Right forelimb (tissue), 1 donor: ENCODE measurements at regions not wholly inside any gene's neighbourhood (a gene's known extent, or its start where the extent isn't known, plus 50 kb on each side); places are given as distances from the start of the nearest gene placed in this dataset.
"Not testable (repeated sequence)": the region's sequence is repeated elsewhere in the genome, so short reads cannot be mapped to it uniquely, and the experiment has no call there.

Experiments used
- DNase-seq: peaks from one replicate; pipeline ENCODE4 v3.0.0-alpha.2; 2018

DNA sequence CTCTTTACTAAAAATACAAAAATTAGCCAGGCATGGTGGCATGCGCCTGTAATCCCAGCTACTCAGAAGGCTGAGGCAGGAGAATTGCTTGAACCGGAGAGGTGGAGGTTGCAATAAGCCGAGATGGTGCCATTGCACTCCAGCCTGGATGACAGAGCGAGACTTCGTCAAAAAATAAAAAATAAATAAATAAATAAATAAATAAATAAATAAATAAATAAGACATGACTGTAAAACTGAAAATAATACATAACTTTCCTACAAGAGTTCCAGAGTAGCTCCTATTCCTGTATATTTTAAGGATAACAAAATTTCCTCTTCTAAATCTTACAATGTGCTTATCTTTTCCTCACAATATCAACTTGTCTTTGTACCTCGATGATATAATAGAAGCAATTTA is 549.4 kb downstream of the TRAM1L1 start:
- not testable (repeated sequence) for DNase-seq

DNA sequence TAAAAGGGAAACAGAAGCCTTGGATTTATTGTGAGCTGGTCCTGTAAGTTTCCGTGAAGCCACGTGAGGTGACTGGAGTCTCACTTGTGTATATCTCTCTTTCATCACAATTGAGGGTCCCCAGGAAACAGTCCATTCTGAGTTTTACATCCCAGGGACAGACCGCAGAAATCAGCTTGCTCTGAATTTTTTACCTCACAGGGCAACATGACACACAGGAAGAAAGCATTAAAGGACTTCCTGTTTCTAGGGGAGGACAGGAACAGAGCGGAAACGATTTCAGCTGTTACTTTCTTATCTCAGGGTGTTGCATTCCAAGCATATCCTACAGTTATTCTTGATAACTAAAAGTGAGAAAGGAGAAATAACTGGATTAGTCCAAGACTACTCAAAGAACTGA is 553.5 kb downstream of the TRAM1L1 start:
- no peak for DNase-seq

DNA sequence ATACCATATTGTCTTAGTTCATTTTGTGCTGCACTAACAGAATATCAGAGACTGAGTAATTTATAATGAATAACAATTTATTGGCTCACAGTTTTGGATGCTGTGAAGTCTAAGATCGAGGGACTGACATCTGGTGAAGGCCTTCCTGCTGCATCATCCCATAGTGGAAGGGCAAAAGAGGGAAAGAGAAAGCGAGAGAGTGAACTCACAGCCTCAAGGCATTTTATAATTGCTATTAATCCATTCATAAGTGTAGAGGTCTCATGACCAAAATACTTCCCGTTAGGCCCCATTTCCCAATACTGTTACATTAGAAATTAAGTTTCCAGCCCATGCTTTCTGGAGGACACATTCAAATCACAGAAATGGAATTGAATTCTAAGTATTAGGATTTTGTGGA is 554.4 kb downstream of the TRAM1L1 start:
- no peak for DNase-seq

DNA sequence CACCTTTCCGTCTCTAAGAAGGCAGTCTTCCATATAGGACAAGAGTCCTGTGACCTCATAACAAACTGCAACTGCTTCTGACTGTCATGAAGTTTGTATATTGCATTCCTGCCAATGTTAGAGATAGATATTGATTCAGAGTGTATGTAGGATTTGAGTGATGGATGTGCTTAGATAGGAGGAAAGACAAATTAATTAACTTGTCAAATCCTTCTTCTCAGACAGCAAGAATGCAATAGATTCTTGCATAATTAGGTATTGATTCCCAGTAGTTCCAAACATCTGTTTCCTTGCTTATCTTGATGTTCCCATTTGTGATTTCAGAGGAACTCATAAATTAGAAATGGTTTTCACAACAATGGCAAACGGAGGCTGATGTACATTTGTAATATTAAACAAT is 555.3 kb downstream of the TRAM1L1 start:
- DNase-seq: no peak

DNA sequence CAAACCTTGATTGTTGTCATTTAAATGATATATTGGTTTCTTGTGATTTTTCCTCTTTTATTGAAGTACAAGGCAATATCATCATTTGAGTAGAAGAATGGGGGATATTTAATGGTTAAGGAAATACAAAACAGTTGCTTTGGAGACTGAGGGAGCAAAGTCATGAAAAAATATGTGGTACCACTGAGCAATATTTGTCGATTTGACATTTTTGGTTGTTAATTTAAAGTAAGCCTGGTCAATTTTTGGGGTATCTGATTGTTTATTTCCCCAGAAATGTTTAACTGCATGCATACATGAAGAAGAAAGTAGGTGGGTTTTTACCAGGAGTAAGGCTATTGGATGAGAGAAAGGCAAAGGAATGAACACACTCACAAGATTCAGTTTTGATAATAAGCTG is 556.2 kb downstream of the TRAM1L1 start:
- DNase-seq: no peak

DNA sequence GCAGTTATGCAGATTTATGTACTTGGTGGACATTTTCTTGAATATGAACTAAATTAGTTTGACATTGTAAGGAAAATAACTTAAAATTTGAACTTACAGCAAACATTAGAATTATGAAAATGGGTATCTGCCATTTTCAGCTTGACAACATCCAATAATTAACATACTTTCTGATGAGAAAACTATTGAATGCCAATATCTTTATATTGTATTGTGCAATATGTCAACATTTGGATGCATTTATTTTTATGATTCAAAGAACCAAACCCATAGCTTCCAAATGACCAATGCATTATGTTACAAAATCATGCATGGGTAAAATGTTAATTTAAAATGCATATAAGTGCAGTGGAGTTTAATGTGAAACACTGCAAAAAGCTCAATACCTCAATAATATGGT is 562.5 kb downstream of the TRAM1L1 start:
- no peak for DNase-seq

DNA sequence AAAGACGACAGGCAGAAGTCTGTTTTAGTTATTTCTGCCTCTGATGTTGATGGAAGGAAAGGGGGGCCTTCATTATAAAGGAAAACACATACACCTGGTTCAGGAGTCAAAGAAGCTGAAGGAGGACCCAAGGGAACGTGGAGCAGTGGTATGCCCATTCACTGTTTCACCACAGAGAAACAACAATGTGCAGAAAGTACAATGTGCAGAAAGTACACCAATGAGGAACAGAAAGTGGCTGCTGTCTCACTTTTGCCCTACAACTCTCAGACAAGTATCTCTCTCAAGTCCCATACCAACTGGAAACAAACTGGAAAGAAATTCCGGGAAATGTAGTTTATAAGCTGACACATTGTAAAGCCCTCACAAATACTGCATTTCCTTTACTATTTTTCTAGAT is 564.5 kb downstream of the TRAM1L1 start:
- no peak for DNase-seq

DNA sequence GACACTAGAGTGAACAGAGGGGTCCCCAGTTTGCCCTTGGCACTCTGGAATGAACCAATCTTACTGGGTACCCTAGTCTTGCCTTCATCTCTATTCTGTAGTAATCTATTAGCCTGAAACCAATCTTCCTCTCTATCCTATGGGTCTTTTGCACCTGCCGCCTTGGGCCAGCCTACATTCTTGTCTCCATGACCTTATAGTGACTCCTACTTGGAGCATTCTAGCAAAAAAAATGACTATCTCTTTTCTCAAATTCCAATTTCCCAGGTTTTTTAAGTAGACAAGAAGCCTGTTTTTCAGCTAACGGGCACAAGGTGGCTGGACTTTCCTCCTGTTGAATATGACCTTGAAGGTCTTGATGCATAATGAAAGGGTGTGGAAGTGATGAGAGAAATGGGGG is 568.7 kb downstream of the TRAM1L1 start:
- no peak for DNase-seq

DNA sequence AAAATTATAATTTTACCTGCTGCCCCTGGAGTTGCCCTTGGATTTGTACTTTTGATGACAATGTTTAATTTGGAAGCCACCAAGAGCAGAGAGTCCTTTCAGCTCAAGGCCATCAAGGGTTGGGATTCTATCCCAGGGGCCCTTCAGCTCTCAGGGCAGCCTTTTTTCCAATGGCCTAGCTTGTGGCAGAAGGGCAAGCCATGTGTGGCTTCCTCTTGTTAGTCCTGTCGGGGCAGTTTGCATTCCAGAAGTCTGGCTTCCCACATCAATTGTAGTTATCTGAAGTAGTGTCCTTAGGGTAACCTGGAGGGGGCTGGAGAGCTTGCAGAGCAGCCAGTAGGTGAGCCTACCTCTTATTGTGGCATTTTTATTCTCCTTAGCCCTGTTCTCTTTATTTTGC is 569.4 kb downstream of the TRAM1L1 start:
- DNase-seq: no peak

DNA sequence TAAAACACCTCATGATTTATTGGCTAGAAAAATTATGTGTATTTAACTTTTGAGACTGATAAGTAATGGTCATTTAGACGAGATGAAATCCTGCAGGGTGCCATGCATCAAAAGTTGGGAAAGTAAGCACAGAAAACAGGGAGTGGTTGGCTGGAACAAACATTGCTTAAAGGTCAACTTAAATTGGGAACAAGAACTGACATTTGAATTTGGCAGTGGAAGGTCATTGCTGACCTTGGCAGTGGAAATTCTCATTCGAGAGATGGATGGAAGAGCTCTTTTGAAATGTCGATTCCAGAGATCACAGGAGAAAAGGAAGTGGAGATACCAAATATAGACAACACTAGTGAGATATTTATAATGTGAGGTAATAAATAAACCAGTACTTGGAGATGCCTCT is 572.8 kb downstream of the TRAM1L1 start:
- no peak for DNase-seq

DNA sequence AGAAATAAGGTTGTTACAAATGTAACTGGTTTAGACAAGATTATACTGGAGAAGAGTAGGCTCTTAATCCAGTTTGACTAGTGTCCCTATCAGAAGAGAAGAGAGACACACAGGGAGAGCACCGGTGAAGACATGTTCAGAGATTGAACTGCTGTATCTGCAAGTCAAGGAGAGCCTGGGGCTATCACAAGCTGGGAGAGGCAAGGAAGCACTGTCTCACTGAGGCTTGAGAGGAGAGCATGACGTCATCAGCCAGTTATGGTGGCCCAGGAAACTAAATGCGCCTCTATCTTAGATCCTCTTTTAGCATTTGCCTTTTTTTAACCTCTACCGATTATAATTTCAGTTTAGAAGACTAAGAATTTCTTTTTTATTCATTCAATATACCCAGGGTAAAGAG is 583.4 kb downstream of the TRAM1L1 start:
- no peak for DNase-seq

DNA sequence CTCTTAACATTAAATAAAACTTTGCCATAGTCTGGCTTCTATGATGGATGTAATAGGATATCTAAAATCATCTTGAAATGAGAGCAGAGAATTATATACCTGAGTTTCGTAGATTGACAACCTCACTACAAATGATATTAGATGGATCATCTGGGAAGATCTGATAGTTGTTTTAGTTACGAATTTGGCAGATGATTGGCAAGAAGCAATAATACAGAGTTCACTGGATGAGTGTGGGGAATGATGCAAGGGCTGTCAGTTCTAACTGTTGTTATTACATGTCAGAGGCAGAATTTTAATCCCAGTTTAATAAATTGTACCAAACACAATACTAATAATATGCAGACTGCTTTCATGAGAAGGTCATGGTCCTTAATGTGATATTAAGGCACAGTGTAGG is 585.2 kb downstream of the TRAM1L1 start:
- DNase-seq: no peak

DNA sequence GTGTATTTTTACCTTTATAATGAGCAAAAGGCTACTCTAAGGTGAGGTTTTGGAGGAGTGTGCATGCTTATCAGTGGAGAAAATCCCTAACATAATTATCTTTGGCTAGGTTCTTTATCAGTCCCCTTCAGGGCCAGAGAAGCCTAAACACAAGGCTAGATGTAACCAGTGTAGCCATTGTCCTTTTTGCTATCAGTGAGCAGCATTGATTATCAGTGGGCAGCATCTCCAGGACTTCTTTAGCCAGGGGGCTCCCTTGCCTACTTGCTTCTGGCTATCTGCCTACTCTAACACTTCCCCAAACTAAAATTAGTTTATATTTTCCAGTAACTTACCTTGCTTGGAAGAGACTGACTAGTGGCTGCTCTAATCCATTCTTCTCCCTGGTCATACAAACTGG is 595.6 kb downstream of the TRAM1L1 start:
- DNase-seq: no peak

DNA sequence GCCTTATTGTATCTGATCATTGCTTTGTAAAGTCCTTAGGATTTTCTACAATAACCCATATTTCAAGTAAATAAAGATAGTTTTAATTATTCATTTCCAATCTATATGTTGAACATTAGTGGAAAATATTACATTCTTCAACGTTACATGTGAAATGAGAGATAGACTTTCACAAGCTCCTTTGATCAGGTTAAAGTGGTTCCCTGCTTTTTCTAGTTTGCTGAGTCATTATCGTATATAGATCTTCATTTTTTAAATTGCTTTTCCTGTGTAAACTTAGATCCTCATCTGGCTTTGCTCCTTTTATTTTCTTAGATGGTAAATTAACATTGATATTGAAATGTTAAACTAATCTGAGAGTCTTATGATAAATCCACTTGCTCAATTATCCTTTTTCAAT is 599.0 kb downstream of the TRAM1L1 start:
- DNase-seq: no peak

DNA sequence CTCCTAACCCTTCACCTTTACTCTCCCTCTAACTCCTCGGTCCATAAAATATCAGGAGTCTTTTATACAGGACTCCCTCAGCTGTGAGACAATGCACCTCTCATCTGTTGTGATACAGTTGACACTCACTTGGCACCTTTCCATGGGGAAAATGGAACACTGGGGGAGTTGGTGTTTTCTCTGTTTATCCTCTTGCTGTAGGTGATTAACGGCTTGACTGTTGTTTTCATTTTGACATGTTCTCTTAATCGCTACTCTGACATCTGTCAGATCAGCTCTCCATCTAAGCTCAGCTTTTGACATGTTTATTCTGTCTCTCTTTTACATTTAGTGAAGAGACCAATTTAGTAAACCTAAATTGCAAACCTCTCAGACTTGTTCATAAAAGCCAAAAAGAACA is 604.8 kb downstream of the TRAM1L1 start:
- DNase-seq: no peak

DNA sequence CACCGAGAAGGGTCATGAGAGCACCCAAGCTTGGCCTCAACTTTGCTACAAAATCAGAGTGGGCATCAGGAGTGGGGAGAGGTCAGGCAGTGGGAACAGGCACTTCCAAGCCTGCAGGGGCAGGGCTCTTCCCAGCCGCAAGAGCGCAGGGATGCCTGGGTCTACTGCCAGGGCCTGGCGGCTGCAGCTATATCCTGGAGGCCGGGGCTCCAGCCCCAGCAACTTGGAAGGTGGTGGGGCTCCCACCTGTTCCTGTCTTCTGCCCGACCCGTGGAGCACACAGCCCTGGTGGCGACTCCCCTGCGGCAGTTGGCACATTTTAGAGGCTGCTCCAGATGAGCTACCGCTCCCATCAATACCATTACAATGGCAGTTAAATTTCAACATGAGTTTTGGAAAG is 607.0 kb downstream of the TRAM1L1 start:
- no peak for DNase-seq

DNA sequence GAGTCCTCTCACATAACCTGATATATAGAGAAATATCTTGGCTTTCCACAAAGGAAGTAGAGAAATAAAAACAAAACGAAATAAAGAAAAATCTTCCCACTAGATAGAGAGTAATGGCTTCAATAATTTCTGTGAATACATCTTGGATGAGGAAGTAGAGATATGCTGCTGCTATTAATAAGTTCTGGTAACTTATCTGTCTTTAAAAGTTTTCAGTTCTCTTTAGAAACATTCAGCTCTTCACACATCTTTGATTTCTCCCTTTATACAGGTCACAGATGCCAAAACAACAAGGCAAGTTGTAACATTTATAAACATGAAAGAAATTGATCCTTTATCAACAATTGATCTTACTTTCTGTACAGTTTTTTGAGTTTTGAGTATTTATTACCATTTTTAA is 615.8 kb downstream of the TRAM1L1 start:
- no peak for DNase-seq

DNA sequence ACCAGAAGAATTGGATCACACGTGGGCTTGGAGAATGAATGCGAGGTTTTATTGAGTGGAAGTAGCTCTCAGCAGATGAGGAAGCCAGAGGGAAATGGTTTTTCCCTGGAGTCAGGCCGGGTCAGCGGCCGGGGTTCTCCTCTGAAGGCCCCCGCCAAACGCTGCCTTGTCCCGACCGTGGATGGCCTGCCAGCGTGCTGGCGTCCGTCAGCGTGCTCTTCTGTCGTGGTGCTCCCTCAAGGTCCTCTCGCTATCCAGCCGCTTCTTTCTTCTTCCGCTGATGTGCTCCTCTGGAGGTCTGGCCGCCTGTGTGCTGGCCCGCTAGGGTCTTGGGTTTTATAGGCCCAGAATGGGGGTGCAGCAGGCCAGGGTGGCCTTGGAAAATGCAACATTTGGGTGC is 632.2 kb downstream of the TRAM1L1 start:
- DNase-seq: no peak

DNA sequence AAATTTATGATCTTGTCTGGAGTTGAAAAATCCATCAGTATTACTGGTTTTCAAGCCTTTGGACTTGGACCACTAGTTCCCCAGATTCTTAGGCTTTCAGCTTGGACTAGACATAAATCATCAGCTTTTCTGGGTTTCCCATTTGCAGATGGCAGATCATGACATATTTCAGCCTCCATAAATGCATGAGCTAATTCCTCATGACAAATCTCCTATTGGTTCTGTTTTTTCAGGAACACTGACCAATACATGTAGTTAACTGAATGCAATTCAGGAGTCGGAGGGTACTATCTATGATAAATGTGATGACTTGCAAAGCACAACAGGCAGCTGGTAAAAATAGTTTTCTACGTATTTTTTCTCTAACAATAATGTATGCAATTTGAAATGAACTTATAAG is 635.6 kb downstream of the TRAM1L1 start:
- no peak for DNase-seq

DNA sequence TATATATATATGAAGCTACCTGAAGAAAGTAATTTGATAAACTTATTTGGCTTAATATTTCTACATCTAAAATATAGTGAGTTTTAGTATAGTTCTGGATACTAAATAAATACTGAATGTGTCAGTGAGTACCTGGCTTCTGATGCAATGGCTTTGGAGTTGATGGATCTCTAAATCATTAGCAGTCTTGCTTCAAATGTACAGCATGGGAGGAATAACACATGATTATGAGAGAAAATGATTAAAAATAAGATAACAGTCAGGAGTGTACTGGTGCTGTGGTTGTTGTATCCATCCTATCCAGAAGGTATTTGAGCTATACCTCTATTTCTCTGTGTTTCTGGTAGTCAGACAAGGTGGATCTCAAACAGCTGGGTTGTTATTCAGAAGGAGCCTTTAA is 641.3 kb downstream of the TRAM1L1 start:
- DNase-seq: no peak

DNA sequence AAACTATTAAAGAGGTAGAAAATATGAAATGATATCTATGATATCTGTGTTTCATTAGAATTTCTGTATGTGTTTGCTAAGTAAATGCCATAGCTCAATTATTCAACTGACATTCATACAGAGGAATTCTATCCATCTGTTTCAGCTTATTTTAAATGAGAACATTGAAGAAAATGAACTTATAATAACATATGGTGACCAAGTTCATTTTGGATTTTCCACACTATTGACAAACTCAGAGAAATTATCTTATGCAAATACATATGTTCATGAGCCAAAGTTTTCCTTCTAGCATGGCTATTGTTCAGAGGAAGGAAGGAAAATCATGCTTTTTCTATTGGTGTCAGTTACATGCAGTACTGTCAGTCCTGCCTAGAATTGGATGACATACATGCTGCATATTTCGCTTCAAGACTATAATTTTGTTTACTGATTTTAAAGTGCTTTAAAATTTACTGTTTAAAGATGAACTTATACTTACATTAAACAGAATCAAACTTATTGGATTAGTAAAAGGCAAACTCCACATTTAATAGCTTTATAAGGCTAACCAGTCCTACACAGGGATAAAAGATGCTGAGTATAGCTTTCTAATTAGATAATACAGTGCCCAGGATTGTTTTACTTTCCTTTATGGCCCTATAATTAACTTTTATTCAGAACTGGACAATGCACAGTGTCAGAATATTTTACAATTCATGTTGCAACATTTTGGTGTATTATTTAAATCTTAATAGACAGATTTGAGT is 646.2 kb downstream of the TRAM1L1 start:
- no peak for DNase-seq

DNA sequence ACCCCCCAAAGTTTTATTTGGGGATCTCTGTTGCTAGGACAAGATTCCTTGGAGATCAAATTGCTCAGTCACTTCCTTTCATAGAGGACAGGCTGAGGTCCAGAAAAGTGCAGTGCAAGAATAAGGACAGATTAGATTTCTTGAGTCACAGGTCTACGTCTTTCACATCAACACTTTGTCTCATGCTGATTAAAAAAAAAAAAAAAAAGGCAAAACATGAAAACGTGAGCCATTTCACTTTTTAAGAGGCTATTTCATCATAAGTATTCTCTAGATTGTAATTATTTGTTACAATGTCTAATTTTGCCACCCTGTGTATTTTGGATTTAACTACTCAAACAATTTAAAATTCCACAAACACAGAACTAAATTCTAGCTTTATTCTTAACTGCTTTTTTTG is 647.0 kb downstream of the TRAM1L1 start:
- DNase-seq: no peak

DNA sequence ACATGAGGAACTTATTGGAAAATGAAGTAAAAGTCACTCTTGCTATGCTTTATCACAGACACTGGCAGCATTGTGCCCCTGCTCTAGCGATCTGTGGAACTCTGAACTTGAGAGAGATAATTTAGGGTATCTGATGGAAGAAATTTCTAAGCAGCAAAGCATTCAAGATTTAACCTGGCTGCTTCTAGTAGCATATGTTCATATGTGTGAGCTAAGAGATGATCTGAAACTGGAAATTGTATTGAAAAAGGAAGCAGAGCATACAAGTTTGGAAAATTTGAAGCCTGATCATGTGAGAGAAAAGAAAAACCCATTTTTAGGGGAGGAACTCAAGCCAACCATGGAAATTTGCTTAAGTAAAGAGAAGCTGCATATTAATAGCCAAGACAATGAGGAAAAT is 657.7 kb downstream of the TRAM1L1 start:
- no peak for DNase-seq

DNA sequence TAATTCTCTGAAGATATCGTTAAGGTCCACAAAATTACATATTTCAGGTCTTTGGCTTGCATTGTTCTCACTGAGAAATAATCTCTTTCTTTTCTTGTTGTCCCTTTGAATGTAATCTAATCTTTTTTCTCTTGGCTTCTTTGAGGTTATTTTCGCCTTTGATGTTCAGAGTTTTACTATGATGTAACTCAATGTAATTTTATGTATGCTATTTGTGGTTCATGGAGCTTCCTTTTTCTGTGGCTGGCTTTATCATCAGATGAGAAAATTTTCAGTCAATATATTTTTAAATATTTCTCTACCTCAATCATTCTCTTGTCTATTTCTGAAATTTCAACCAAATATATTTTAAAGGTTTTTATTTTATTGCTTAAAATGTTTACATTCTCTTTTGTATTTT is 672.2 kb downstream of the TRAM1L1 start:
- no peak for DNase-seq

DNA sequence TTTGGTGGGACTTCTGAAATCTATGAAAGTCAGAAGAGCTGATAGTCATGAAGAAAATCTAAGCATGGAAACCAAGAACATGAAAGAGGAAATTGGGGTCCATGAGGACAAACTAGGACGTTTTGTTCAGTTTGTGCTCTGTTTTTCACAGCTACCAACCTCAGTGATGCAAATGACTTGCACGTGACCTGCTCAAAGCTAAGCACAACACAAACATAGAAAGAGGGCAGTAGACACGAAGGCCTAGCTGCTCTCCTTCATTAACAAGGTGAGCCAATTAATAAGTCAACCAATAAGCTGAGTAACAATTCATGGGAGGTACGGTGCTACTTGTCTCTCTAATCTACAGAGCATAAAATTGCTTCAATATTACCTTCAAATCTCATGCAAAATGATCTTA is 684.1 kb downstream of the TRAM1L1 start:
- DNase-seq: no peak

DNA sequence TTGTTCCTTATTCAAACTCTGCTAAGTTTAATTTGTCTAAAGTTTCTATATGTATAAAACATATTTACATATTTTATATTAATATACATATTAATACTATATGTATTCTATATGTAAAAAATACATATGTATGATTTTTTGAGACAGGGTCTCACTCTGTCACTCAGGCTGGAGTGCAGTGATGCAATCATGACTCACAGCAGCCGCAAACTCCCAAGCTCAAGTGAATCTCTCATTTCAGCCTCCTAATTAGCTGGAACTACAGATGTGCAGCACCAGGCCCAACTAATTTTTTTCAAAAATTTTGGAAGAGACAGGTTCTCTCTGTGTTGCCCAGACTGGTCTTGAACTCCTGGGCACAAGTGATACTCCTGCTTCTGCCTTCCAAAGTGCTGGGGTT is 684.9 kb downstream of the TRAM1L1 start:
- DNase-seq: no peak
